HEK293 (cell line): ENCODE measurements at regions not wholly inside any gene's neighbourhood (a gene's known extent, or its start where the extent isn't known, plus 50 kb on each side); places are given as distances from the start of the nearest gene placed in this dataset.

Experiments
- SETDB1 ChIP-seq: IDR thresholded peaks from one replicate; pipeline ENCODE4 v1.6.1; 2017; ENCODE audit warnings: mild to moderate bottlenecking, low read length, moderate library complexity, mixed read lengths; ENCODE audit not compliant: insufficient read length
- ZBTB21 ChIP-seq: fragments of 450-650 bp; formaldehyde crosslinking; IDR thresholded peaks from 2 replicates; pipeline ENCODE4 v1.5.1; 2017; ENCODE audit warnings: missing biosample characterization, missing genetic modification characterization
- ZNF311 ChIP-seq: fragments of 450-650 bp; formaldehyde crosslinking; IDR thresholded peaks from 2 replicates; pipeline ENCODE4 v1.5.1; 2017; ENCODE audit warnings: missing biosample characterization, missing genetic modification characterization, borderline replicate concordance
- ZNF335 ChIP-seq: fragments of 450-650 bp; formaldehyde crosslinking; conservative IDR thresholded peaks from 2 replicates; pipeline ENCODE4 v1.5.1; 2016; ENCODE audit warnings: missing biosample characterization, missing genetic modification characterization
- TF ChIP-seq, protein P1 (sequence below): fragments of 450-650 bp; formaldehyde crosslinking; IDR thresholded peaks from 2 replicates; pipeline ENCODE4 v1.5.1; 2016; ENCODE audit warnings: missing biosample characterization, missing genetic modification characterization
- TF ChIP-seq, protein P2 (sequence below): fragments of 450-650 bp; formaldehyde crosslinking; IDR thresholded peaks from 2 replicates; pipeline ENCODE4 v1.5.1; 2016; ENCODE audit warnings: missing biosample characterization, missing genetic modification characterization
- TF ChIP-seq, protein P3 (sequence below): fragments of 450-650 bp; formaldehyde crosslinking; IDR thresholded peaks from 2 replicates; pipeline ENCODE4 v1.5.1; 2016; ENCODE audit warnings: missing biosample characterization, missing genetic modification characterization

DNA sequence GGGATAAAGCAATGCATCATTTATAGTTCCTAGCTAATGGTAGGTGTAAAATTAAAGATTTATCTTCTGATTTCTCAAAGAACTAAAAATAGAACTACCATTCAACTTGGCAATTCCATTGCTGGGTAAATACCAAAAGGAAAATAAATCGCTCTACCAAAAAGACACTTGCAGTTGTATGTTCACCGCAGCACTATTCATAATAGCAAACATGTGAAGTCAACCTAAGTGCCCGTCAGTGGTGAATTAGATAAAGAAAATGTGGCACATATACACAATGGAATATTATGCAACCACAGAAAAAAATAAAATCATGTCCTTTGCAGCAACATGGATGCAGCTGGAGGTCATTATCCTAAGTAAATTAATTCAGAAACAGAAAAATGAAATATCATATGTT, 192.8 kb upstream of the ADRA1D start:
- TF ChIP-seq ZNF311 (tag by site-specific recombination), result no peak
- TF ChIP-seq SETDB1, result no peak
- TF ChIP-seq, protein P1, sequence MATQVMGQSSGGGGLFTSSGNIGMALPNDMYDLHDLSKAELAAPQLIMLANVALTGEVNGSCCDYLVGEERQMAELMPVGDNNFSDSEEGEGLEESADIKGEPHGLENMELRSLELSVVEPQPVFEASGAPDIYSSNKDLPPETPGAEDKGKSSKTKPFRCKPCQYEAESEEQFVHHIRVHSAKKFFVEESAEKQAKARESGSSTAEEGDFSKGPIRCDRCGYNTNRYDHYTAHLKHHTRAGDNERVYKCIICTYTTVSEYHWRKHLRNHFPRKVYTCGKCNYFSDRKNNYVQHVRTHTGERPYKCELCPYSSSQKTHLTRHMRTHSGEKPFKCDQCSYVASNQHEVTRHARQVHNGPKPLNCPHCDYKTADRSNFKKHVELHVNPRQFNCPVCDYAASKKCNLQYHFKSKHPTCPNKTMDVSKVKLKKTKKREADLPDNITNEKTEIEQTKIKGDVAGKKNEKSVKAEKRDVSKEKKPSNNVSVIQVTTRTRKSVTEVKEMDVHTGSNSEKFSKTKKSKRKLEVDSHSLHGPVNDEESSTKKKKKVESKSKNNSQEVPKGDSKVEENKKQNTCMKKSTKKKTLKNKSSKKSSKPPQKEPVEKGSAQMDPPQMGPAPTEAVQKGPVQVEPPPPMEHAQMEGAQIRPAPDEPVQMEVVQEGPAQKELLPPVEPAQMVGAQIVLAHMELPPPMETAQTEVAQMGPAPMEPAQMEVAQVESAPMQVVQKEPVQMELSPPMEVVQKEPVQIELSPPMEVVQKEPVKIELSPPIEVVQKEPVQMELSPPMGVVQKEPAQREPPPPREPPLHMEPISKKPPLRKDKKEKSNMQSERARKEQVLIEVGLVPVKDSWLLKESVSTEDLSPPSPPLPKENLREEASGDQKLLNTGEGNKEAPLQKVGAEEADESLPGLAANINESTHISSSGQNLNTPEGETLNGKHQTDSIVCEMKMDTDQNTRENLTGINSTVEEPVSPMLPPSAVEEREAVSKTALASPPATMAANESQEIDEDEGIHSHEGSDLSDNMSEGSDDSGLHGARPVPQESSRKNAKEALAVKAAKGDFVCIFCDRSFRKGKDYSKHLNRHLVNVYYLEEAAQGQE (tag by site-specific recombination), result no peak
- no peak for TF ChIP-seq ZNF335
- TF ChIP-seq ZBTB21, result no peak
- TF ChIP-seq, protein P2, sequence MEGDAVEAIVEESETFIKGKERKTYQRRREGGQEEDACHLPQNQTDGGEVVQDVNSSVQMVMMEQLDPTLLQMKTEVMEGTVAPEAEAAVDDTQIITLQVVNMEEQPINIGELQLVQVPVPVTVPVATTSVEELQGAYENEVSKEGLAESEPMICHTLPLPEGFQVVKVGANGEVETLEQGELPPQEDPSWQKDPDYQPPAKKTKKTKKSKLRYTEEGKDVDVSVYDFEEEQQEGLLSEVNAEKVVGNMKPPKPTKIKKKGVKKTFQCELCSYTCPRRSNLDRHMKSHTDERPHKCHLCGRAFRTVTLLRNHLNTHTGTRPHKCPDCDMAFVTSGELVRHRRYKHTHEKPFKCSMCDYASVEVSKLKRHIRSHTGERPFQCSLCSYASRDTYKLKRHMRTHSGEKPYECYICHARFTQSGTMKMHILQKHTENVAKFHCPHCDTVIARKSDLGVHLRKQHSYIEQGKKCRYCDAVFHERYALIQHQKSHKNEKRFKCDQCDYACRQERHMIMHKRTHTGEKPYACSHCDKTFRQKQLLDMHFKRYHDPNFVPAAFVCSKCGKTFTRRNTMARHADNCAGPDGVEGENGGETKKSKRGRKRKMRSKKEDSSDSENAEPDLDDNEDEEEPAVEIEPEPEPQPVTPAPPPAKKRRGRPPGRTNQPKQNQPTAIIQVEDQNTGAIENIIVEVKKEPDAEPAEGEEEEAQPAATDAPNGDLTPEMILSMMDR (tag by site-specific recombination), result no peak
- TF ChIP-seq, protein P3, sequence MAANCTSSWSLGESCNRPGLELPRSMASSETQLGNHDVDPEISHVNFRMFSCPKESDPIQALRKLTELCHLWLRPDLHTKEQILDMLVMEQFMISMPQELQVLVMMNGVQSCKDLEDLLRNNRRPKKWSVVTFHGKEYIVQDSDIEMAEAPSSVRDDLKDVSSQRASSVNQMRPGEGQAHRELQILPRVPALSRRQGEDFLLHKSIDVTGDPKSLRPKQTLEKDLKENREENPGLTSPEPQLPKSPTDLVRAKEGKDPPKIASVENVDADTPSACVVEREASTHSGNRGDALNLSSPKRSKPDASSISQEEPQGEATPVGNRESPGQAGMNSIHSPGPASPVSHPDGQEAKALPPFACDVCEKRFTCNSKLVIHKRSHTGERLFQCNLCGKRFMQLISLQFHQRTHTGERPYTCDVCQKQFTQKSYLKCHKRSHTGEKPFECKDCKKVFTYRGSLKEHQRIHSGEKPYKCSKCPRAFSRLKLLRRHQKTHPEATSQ (tag by site-specific recombination), result no peak
